SK-N-MC (cell line): ENCODE measurements at regions not wholly inside any gene's neighbourhood (a gene's known extent, or its start where the extent isn't known, plus 50 kb on each side); places are given as distances from the start of the nearest gene placed in this dataset.

Experiments used
- DNase-seq: peaks from one replicate; pipeline ENCODE4 v3.0.0-alpha.2; 2011; ENCODE audit warnings: low read depth, low spot score
- H3K27ac ChIP-seq: fragments of 200-600 bp; sonication (generic); 2 replicates; pipeline ENCODE4 v1.5.1; 2016; ENCODE audit warnings: mixed run types
- H3K36me3 ChIP-seq: fragments of 200-600 bp; sonication (generic); 2 replicates; pipeline ENCODE4 v1.6.1; 2017; ENCODE audit warnings: antibody characterized with exemption, low read length, mixed read lengths; ENCODE audit not compliant: insufficient read depth
- H3K4me3 ChIP-seq: fragments of 200-600 bp; sonication (generic); 2 replicates; pipeline ENCODE4 v1.5.1; 2016
- H3K9ac ChIP-seq: fragments of 200-600 bp; sonication (generic); 2 replicates; pipeline ENCODE4 v1.8.0; 2017; ENCODE audit warnings: mixed run types, mixed read lengths; ENCODE audit not compliant: insufficient read length
- H3K9me3 ChIP-seq: fragments of 200-600 bp; sonication (generic); 2 replicates; pipeline ENCODE4 v1.6.1; 2017; ENCODE audit warnings: low read depth, mild to moderate bottlenecking, antibody characterized with exemption, low read length, moderate library complexity, mixed read lengths
- EZH2 ChIP-seq: fragments of 200-600 bp; sonication (generic); IDR thresholded peaks from one replicate; pipeline ENCODE4 v1.6.1; 2017; ENCODE audit warnings: antibody characterized with exemption
- FOXP2 ChIP-seq: optimal IDR thresholded peaks from 2 replicates; pipeline ENCODE3; 2011; ENCODE audit warnings: mild to moderate bottlenecking, moderate library complexity; ENCODE audit not compliant: insufficient read depth; ENCODE audit errors: extremely low read length, control extremely low read depth
- POLR2AphosphoS5 ChIP-seq: IDR thresholded peaks from 2 replicates; pipeline ENCODE4 v1.6.1; 2012; ENCODE audit warnings: mild to moderate bottlenecking, low read depth, low read length, borderline replicate concordance

- H3K27ac ChIP-seq, result no peak overlapping the region
- DNase-seq, result peak; percentile 59
- TF ChIP-seq FOXP2 (no peak), POLR2AphosphoS5 (no peak; the same call in 1 of the 2 replicates), EZH2 (no peak)
- H3K36me3 ChIP-seq, result no peaks in the 10 kb centered on the region
- no peaks in the 10 kb centered on the region for H3K9me3 ChIP-seq
- H3K9ac ChIP-seq, result no peak overlapping the region
- H3K4me3 ChIP-seq, result no peak overlapping the region
These were observed 53.6 kb upstream of the CCNG1 start for GRCh38 chr5:163383754-163384153.

- Histone ChIP-seq H3K27ac (peak overlapping the region; percentile 77), H3K9ac (no peak overlapping the region), H3K9me3 (no peaks in the 10 kb centered on the region), H3K36me3 (no peaks in the 10 kb centered on the region), H3K4me3 (no peak overlapping the region)
- TF ChIP-seq POLR2AphosphoS5 (no peak), EZH2 (no peak), FOXP2 (no peak)
- DNase-seq, result no peak
These were observed 52.7 kb upstream of the CCNG1 start for GRCh38 chr5:163384669-163385068.

GRCh38 chr5:163385271-163385670 is 52.1 kb upstream of the CCNG1 start:
- H3K9me3 ChIP-seq, result no peaks in the 10 kb centered on the region
- TF ChIP-seq FOXP2 (no peak), POLR2AphosphoS5 (no peak), EZH2 (no peak)
- H3K36me3 ChIP-seq, result no peaks in the 10 kb centered on the region
- peak overlapping the region; percentile 77 for H3K27ac ChIP-seq
- H3K9ac ChIP-seq, result peak overlapping the region; percentile 55
- 0 out of 2 replicates have a peak overlapping the region, but pooled peaks have one; percentile 38 for H3K4me3 ChIP-seq
- DNase-seq, result no peak

GRCh38 chr5:163385824-163386223 is 51.6 kb upstream of the CCNG1 start:
- peak overlapping the region; percentile 77 for H3K27ac ChIP-seq
- no peak overlapping the region for H3K9ac ChIP-seq
- DNase-seq, result no peak
- H3K36me3 ChIP-seq, result no peaks in the 10 kb centered on the region
- TF ChIP-seq EZH2 (no peak), FOXP2 (no peak)
- no peaks in the 10 kb centered on the region; the same call in 1 of the 2 replicates for H3K9me3 ChIP-seq
- H3K4me3 ChIP-seq, result no peak overlapping the region

GRCh38 chr5:163386352-163386751 is 51.0 kb upstream of the CCNG1 start:
- no peak for TF ChIP-seq FOXP2
- TF ChIP-seq EZH2, result no peak
- no peak for TF ChIP-seq POLR2AphosphoS5
- H3K9ac ChIP-seq, result no peak overlapping the region
- no peak for DNase-seq
- no peak overlapping the region for H3K27ac ChIP-seq
- H3K36me3 ChIP-seq, result no peaks in the 10 kb centered on the region
- no peak overlapping the region for H3K4me3 ChIP-seq
- no peaks in the 10 kb centered on the region; the same call in 1 of the 2 replicates for H3K9me3 ChIP-seq

- TF ChIP-seq FOXP2 (no peak), POLR2AphosphoS5 (no peak)
- no peaks in the 10 kb centered on the region; the same call in 1 of the 2 replicates for H3K9me3 ChIP-seq
These were observed 49.6 kb upstream of the CCNG1 start for GRCh38 chr5:163387589-163388343.

More at GRCh38 chr5:163387589-163388343, 49.6 kb upstream of the CCNG1 start:
- Histone ChIP-seq H3K27ac (no peak overlapping the region), H3K36me3 (no peaks in the 10 kb centered on the region), H3K9ac (no peak overlapping the region), H3K4me3 (no peak overlapping the region)
- DNase-seq, result no peak
